ENCODE measurements at regions not wholly inside any gene's neighbourhood (a gene's known extent, or its start where the extent isn't known, plus 50 kb on each side); places are given as distances from the start of the nearest gene placed in this dataset.

- DNase-seq (ENCODE audit: extremely low spot score): no peak
- POLR2A ChIA-PET: no interaction called here
- CTCF ChIA-PET: no interaction called here
- no peak for TF ChIP-seq CTCF (IDR thresholded peaks at IDR 0.05; ENCODE audit: control extremely low read depth, extremely low read depth, low read depth, missing control alignments)
Observed at GRCh38 chr7:69489533-69489932, 108.7 kb upstream of the AUTS2 start.

DNA sequence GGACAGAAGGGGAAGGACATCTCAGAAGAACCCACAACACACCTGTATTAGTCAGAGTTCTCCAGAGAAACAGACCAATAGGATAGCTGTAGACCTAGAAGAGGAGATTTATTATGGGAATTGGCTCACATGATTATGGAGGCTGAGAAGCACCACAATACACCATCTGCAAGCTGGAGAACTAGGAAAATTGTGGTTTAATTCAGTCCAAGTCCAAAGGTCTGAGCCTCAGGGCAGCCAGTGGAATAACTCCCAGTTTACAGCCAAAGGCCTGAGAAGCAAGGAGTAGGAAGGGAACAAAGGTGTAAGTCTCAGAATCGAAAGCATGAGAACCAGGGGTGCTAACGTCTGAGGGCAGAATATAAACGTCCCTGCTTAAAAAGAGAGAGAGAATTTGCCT, 99.6 kb upstream of the AUTS2 start:
- POLR2A ChIA-PET: no interaction called here
- CTCF ChIA-PET: no interaction called here
- no peak for TF ChIP-seq CTCF (IDR thresholded peaks at IDR 0.05; ENCODE audit: control extremely low read depth, extremely low read depth, low read depth, missing control alignments)
- DNase-seq (ENCODE audit: extremely low spot score): no peak

GRCh38 chr7:69502358-69502757, 95.9 kb upstream of the AUTS2 start:
- no peak for DNase-seq (ENCODE audit: extremely low spot score)
- POLR2A ChIA-PET: no interaction called here
- CTCF ChIA-PET: interaction anchor here (0.7 to 0.8 kb wide), 2 partner anchors 9 to 778 kb away, joined by 3 read pairs; no protein-coding TSS in a partner anchor
- TF ChIP-seq CTCF (IDR thresholded peaks at IDR 0.05; ENCODE audit: control extremely low read depth, extremely low read depth, low read depth, missing control alignments): no peak

GRCh38 chr7:69504733-69505420, 93.4 kb upstream of the AUTS2 start:
- ChIA-PET CTCF (interaction anchor here (2.1 kb wide), 1 partner anchor 37 kb away, joined by 5 read pairs; no protein-coding TSS in a partner anchor), POLR2A (no interaction called here)
- no peak for TF ChIP-seq CTCF (IDR thresholded peaks at IDR 0.05; ENCODE audit: control extremely low read depth, extremely low read depth, low read depth, missing control alignments)

GRCh38 chr7:69508736-69509135, 89.5 kb upstream of the AUTS2 start:
- ChIA-PET CTCF (no interaction called here), POLR2A (no interaction called here)
- no peak for TF ChIP-seq CTCF (IDR thresholded peaks at IDR 0.05; ENCODE audit: control extremely low read depth, extremely low read depth, low read depth, missing control alignments)
- no peak for DNase-seq (ENCODE audit: extremely low spot score)

More at GRCh38 chr7:69504733-69505420, 93.4 kb upstream of the AUTS2 start:
- no peak for DNase-seq (ENCODE audit: extremely low spot score)

DNA sequence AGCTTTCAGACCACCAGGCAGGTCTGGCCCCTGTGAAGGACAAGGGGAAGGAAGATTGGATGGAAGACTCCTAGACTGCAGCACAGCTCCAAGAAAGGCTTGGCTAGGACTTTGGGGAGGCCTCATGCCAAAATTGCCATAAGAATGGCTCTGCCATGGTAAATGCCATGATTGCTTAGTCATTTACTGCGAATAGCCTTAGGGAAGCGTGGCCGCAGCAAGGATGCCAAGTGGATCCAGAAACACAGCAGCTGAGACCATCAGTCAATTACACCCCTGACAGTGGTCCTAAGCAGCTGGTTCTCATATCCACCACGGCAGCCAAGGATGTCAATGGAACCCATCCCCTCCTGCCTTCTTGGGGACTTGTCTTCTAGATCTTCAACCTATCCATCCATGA, 88.2 kb upstream of the AUTS2 start:
- TF ChIP-seq CTCF (IDR thresholded peaks at IDR 0.05; ENCODE audit: control extremely low read depth, extremely low read depth, low read depth, missing control alignments): no peak
- ChIA-PET CTCF (no interaction called here), POLR2A (no interaction called here)
- DNase-seq (ENCODE audit: extremely low spot score): no peak
